ENCODE measurements at regions not wholly inside any gene's neighbourhood (a gene's known extent, or its start where the extent isn't known, plus 50 kb on each side); places are given as distances from the start of the nearest gene placed in this dataset.

DNA sequence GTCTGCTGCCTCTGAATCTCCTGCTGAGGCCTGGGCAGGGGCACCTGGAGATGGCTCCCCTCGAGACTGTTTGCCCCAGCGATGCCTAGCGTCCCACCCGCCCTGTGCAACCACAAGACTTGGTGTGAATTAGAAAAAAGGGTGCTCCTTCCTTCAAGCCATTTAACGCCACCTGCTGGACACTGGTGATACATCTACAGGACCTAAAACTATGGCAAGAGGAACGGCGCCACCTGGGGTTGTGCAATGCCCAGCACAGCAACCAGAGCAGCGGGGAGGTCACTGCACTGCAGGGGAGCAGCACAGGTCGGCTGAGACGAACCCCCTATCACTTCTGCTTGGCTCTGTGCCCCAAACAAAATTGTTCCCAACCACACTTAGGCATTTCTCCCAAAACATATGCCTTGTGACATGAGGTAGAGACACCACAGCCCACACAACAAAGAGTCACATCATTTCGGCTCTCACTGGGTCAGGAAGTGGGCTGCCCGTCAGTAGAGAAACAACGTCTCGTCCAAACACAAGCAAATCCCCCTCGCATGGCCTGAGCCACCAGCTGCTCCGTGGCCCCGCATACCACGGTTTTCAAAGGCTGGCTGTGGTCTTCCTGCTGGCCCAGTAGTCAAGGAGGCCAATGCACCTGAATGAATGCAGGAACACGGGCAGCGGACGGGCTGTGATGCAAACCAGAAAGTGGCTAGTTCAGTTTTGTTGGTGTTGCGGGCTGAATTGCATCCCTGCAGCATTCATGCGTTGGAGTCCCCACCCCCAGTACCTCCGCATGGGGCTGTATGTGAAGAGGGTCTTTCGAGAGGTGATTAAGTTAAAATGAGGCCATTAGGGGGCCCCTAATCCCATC lies 171.9 kb downstream of the SHANK2 start:
- H3K27ac ChIP-seq = no peak overlapping the region
- TF ChIP-seq ZFX (IDR thresholded peaks at IDR 0.05; ENCODE audit: borderline replicate concordance) = no peak
- TF ChIP-seq, protein P1, sequence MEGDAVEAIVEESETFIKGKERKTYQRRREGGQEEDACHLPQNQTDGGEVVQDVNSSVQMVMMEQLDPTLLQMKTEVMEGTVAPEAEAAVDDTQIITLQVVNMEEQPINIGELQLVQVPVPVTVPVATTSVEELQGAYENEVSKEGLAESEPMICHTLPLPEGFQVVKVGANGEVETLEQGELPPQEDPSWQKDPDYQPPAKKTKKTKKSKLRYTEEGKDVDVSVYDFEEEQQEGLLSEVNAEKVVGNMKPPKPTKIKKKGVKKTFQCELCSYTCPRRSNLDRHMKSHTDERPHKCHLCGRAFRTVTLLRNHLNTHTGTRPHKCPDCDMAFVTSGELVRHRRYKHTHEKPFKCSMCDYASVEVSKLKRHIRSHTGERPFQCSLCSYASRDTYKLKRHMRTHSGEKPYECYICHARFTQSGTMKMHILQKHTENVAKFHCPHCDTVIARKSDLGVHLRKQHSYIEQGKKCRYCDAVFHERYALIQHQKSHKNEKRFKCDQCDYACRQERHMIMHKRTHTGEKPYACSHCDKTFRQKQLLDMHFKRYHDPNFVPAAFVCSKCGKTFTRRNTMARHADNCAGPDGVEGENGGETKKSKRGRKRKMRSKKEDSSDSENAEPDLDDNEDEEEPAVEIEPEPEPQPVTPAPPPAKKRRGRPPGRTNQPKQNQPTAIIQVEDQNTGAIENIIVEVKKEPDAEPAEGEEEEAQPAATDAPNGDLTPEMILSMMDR (IDR thresholded peaks at IDR 0.05) = peak; percentile 72

DNA sequence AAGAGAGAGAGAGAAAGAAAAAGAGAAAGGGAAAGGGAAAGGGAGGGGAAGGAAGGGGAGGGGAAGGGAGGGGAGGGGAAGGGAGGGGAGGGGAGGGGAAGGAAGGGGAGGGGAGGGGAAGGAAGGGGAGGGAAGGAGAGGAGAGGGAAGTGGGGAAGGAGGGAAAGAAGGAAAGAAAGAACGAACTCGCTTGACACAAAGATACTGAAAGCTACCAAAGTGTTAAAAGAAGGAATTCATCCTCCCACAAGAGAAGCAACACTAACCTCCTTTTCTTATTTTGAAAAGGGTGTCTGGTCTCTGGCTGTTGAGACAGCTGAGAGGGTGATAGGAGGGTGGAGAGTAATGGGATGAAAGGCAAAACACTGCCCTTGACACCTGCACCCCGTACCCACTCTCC lies 172.6 kb downstream of the SHANK2 start:
- no peak overlapping the region for H3K27ac ChIP-seq
- TF ChIP-seq, protein P1 (IDR thresholded peaks at IDR 0.05) = no peak
- no peak for TF ChIP-seq ZFX (IDR thresholded peaks at IDR 0.05; ENCODE audit: borderline replicate concordance)

DNA sequence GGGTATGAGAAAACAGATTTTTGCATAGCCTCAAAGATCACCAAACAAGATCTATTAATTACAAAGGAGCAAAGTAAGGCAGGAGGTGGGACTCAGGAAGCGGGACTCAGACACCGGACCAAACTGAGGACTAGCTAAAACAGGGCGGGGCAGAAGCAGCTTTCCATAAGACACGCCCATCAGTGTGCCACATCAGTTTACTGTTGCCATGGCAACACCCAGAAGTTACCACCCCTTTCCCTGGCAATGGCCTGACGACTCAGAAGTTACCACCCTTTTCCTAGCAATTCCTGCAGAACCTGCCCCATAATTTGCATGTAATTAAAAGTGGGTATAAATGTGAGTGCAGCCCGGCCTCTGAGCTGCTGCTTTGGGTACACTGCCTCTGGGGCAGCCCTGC lies 173.9 kb downstream of the SHANK2 start:
- no peak overlapping the region for H3K27ac ChIP-seq
- no peak for TF ChIP-seq ZFX (IDR thresholded peaks at IDR 0.05; ENCODE audit: borderline replicate concordance)
- TF ChIP-seq, protein P1 (IDR thresholded peaks at IDR 0.05) = no peak

DNA sequence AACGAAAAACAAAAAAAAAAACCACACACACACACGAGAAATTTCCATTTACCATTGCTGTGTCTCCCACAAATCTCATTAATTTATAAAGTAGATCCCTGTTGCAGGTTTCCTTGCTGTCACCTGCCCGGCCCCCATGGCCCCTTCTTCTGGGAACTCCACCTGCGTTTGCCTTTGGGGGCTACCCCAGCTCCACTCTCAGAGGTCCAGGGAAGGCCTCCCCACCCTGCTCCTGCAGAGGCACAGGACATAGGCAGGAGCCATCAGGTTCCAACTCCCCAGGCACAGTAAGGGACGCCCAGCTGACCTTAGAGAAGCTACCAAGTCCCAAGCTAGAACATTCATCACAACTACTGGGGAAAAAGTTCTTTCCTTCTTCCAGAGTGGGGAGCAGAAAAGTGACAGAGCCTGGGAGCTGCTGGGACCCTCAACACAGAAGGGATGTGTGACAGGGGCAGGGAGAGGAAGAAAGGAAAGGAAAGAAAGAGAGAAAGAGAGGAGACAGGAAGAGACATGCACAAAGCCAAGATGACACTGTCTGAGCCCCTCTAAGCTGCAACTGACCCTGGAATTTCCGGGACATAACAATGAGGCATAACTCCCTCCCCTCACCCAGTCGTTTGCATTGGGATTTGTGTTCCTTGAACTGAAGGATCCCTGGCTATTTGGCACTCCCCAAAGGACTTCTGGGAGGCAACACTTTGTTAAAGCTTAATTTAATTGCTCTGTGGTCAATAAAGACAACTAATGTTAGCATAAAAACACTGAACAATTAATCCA lies 175.7 kb downstream of the SHANK2 start:
- no peak for TF ChIP-seq ZFX (IDR thresholded peaks at IDR 0.05; ENCODE audit: borderline replicate concordance)
- TF ChIP-seq, protein P1 (IDR thresholded peaks at IDR 0.05) = no peak
- no peak overlapping the region for H3K27ac ChIP-seq

DNA sequence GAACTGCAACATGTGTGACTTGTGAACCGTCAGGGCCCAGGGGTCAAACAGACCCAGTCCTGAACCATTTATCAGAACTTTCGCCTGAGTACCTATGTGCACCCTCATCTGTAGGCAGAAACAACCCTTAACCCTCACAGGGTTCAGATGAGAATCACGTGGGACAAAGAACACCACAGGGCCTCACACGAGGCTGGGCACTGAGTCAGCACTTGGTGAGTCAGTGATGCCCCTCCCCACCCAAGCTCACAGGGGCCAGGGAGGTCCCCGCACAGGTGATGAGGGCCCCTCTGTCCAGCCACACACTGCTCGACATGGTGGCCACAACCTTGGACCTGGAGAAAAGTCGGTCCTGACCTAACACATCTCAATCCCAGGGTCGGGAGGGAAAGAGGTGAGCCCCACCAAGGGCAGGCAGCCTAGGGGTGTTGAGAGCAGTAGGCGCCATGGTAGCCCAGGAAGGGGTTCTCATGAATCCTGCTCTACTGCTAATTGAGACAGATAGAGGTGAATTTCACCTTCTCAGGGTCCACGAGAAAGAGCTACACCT lies 176.4 kb downstream of the SHANK2 start:
- TF ChIP-seq, protein P1 (IDR thresholded peaks at IDR 0.05) = no peak
- TF ChIP-seq ZFX (IDR thresholded peaks at IDR 0.05; ENCODE audit: borderline replicate concordance) = no peak
- no peak overlapping the region for H3K27ac ChIP-seq

DNA sequence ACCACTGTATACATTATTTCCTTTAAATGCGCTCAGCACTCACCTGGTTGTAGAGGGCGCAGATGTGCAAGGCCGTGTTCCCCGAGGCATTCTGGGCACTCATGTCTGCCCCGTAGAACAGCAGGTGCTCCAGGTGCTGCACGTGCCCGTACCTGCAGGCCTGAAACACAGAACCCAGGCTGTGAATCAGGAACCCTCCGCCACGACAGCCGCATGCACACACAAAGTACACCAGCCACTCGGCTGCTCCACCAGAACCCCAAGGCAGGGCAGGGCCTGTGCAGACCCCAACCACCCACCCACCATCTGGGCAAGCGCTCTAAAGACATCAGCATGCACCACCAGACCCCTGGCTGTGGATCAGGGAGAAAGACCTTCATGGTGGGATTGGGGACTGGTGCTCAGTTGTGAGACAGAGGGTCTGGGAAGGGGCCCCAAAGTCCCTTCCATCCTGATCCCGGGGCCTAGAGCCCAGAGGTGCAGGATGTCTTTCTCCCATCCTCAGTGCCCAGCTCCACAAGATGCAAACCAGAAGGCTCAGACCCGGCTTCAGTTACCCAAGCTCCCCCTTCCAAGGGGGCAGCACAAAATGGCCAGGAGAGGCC lies 177.2 kb downstream of the SHANK2 start:
- H3K27ac ChIP-seq = no peak overlapping the region
- TF ChIP-seq, protein P1 (IDR thresholded peaks at IDR 0.05) = no peak
- TF ChIP-seq ZFX (IDR thresholded peaks at IDR 0.05; ENCODE audit: borderline replicate concordance) = no peak

Data from 22Rv1 (cell line).